ENCODE measurements at regions not wholly inside any gene's neighbourhood (a gene's known extent, or its start where the extent isn't known, plus 50 kb on each side); places are given as distances from the start of the nearest gene placed in this dataset.

DNA sequence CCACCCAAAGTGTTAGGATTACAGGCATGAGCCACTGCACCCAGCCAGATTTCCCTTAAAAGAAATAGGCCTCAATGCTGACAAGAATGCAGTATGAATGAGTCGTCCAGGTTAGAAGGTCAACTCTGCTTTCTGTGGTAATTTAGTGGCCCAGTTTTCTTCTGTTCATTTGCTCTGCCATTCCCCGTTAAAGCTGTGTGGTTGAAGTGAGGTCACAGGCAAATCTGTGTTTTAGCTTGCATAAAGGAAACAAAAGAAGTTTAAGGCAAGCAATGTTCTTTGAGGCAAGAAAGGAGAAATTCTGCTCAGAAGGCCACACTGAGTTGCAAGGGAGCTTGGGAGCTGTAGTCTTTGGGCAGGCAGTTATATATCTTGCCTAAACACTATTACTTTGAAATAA lies 176.8 kb downstream of the LARP7 start:
- no peaks in the 10 kb centered on the region for H3K27me3 ChIP-seq (ENCODE audit: insufficient read depth, low read depth)
- no peak overlapping the region for H3K27ac ChIP-seq
- intact Hi-C loops (cut with micrococcal nuclease; ENCODE audit: unreplicated experiment) = no loop called here
- no peak overlapping the region for H3K4me3 ChIP-seq
- H3K9me3 ChIP-seq (ENCODE audit: insufficient read depth, low read depth) = no peaks in the 10 kb centered on the region
- CTCF ChIA-PET = no interaction called here
- no peaks in the 10 kb centered on the region for H3F3A ChIP-seq (ENCODE audit: insufficient read depth, low read depth)
- POLR2A ChIA-PET (ENCODE audit: unreplicated experiment) = no interaction called here
- BruUV-seq (replicated peaks) = no TSS peak
- H4K20me1 ChIP-seq (ENCODE audit: insufficient read depth) = no peaks in the 10 kb centered on the region
- no peaks in the 10 kb centered on the region for H3K4me1 ChIP-seq (replicated peaks; ENCODE audit: insufficient read depth)
- no peaks in the 10 kb centered on the region for H3K79me2 ChIP-seq (ENCODE audit: low read depth)
- no peaks in the 10 kb centered on the region for H3K36me3 ChIP-seq (ENCODE audit: low read depth)
- H3K9me2 ChIP-seq (ENCODE audit: insufficient read depth) = no peaks in the 10 kb centered on the region
- H3K4me2 ChIP-seq = no peak overlapping the region
- TF ChIP-seq, protein P1, sequence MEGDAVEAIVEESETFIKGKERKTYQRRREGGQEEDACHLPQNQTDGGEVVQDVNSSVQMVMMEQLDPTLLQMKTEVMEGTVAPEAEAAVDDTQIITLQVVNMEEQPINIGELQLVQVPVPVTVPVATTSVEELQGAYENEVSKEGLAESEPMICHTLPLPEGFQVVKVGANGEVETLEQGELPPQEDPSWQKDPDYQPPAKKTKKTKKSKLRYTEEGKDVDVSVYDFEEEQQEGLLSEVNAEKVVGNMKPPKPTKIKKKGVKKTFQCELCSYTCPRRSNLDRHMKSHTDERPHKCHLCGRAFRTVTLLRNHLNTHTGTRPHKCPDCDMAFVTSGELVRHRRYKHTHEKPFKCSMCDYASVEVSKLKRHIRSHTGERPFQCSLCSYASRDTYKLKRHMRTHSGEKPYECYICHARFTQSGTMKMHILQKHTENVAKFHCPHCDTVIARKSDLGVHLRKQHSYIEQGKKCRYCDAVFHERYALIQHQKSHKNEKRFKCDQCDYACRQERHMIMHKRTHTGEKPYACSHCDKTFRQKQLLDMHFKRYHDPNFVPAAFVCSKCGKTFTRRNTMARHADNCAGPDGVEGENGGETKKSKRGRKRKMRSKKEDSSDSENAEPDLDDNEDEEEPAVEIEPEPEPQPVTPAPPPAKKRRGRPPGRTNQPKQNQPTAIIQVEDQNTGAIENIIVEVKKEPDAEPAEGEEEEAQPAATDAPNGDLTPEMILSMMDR (conservative IDR thresholded peaks at IDR 0.05) = no peak
- TF ChIP-seq EZH2 (IDR thresholded peaks at IDR 0.05; ENCODE audit: low read depth) = no peak
- no peak overlapping the region for H2AFZ ChIP-seq
- DNase-seq = no peak

DNA sequence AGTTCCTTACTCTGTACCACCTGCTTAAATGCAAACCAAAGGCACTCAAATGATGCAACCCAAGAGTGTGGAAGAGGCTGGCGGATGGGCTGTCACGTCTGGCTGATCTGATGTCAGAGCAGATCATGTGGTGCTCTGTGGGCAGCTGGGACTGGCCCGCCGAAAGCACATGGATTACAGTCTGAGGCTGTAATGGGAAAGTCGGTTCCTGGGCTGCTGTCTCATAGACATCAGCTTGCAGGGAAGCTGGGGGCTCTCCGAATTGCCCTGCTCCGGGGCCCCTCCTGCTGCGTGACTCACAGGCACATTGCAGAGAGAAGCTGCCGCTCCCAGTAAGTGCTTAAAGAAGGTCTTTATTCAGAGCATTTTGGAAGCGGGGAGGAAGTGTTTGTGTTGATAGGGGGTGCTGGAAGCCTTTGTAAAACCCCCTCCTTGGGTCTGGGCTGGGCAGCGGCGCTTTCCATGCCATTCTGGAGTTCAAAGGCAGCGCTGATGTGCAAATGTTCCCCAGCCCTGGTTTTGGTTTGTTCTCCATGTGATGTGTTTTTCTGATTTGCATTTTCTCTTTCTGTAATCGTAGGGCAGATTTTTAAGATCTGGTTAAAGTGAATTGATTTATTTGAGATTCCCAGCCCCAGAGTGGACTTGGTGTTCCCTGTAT lies 181.1 kb downstream of the LARP7 start:
- Histone ChIP-seq H3K79me2 (ENCODE audit: low read depth) (no peaks in the 10 kb centered on the region), H3K27ac (no peak overlapping the region), H3K36me3 (ENCODE audit: low read depth) (no peaks in the 10 kb centered on the region), H4K20me1 (ENCODE audit: insufficient read depth) (no peaks in the 10 kb centered on the region), H3F3A (ENCODE audit: insufficient read depth, low read depth) (no peaks in the 10 kb centered on the region), H3K9me3 (ENCODE audit: insufficient read depth, low read depth) (no peaks in the 10 kb centered on the region), H3K27me3 (ENCODE audit: insufficient read depth, low read depth) (no peaks in the 10 kb centered on the region), H3K4me2 (peak overlapping the region; percentile 72), H3K9me2 (ENCODE audit: insufficient read depth) (no peaks in the 10 kb centered on the region), H3K4me1 (replicated peaks; ENCODE audit: insufficient read depth) (no peaks in the 10 kb centered on the region), H3K4me3 (peak overlapping the region; percentile 41; the same call in 1 of the 2 replicates), H2AFZ (peak overlapping the region; percentile 69)
- POLR2A ChIA-PET (ENCODE audit: unreplicated experiment) = interaction anchor here (0.5 kb wide), 1 partner anchor 71 kb away, joined by 7 read pairs; no protein-coding TSS in a partner anchor
- CTCF ChIA-PET = interaction anchor here (0.5 kb wide), 1 partner anchor 1139 kb away, joined by 3 read pairs; no protein-coding TSS in a partner anchor
- TF ChIP-seq EZH2 (IDR thresholded peaks at IDR 0.05; ENCODE audit: low read depth) = no peak
- TF ChIP-seq, protein P1 (conservative IDR thresholded peaks at IDR 0.05) = no peak
- peak in 1 of 2 experiments; percentile 18 for DNase-seq
- intact Hi-C loops (cut with micrococcal nuclease; ENCODE audit: unreplicated experiment) = no loop called here
- no TSS peak for BruUV-seq (replicated peaks)

GRCh38 chr4:112818594-112818965 lies 181.6 kb downstream of the LARP7 start:
- Histone ChIP-seq H3K9me2 (ENCODE audit: insufficient read depth) (no peaks in the 10 kb centered on the region), H3K4me1 (replicated peaks; ENCODE audit: insufficient read depth) (no peaks in the 10 kb centered on the region), H3K27me3 (ENCODE audit: insufficient read depth, low read depth) (no peaks in the 10 kb centered on the region), H3K27ac (no peak overlapping the region), H2AFZ (peak overlapping the region; percentile 69; the same call in 1 of the 2 replicates), H3K9me3 (ENCODE audit: insufficient read depth, low read depth) (no peaks in the 10 kb centered on the region), H3K4me3 (no peak overlapping the region; the same call in 1 of the 2 replicates), H3K36me3 (ENCODE audit: low read depth) (no peaks in the 10 kb centered on the region), H4K20me1 (ENCODE audit: insufficient read depth) (no peaks in the 10 kb centered on the region), H3F3A (ENCODE audit: insufficient read depth, low read depth) (no peaks in the 10 kb centered on the region), H3K4me2 (peak overlapping the region; percentile 72), H3K79me2 (ENCODE audit: low read depth) (no peaks in the 10 kb centered on the region)
- ChIA-PET CTCF (interaction anchor here (0.5 kb wide), 1 partner anchor 1140 kb away, joined by 3 read pairs; no protein-coding TSS in a partner anchor), POLR2A (ENCODE audit: unreplicated experiment) (no interaction called here)
- no TSS peak for BruUV-seq (replicated peaks)
- TF ChIP-seq EZH2 (IDR thresholded peaks at IDR 0.05; ENCODE audit: low read depth) = no peak
- TF ChIP-seq, protein P1 (conservative IDR thresholded peaks at IDR 0.05) = no peak
- no peak for DNase-seq
- intact Hi-C loops (cut with micrococcal nuclease; ENCODE audit: unreplicated experiment) = no loop called here
